ENCODE measurements at regions not wholly inside any gene's neighbourhood (a gene's known extent, or its start where the extent isn't known, plus 50 kb on each side); places are given as distances from the start of the nearest gene placed in this dataset.
"Not testable (repeated sequence)": the region's sequence is repeated elsewhere in the genome, so short reads cannot be mapped to it uniquely, and the experiment has no call there.

- DNase-seq = no peak
Observed at GRCh38 chr12:90253136-90253535, 544.5 kb upstream of the ATP2B1 start.

DNA sequence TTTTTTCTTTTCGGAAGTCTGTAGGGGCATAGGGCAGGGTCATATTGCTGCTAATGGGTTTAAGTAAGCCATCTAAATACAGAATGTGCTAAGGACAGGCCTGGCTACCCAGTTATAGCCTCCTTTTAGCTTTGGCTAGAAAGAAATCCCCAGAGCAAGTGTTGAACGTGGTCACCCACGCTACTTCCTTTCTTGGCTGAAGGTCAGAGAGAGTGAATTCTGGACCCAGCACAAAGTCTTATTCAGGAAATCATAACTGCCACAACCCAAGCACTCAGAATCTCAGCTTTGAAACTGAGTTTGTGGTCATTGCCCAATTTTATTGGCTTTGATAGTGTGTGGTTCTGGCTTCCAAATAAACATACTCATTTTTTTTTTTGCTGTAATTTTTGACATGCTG is 542.1 kb upstream of the ATP2B1 start:
- no peak for DNase-seq

GRCh38 chr12:90250042-90250441 is 541.4 kb upstream of the ATP2B1 start:
- no peak for DNase-seq

DNA sequence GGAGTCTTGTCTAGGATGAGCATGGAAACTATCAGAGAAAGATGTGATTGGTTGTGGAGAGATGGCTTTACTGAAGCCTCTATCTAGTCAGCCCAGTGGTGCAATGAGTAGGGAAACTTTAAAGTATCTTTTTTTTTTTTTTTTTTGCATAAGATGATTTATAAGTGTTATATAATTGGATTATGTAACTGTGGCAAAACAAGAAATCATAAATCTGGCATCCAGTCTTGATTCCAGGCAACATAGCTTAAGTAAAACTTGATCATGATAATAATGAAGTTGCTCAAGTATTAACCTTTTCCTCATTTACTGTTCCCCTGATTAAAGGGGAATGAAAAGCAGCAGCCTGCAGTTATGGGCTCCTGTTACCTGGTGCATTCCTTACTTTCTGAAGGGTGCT is 538.0 kb upstream of the ATP2B1 start:
- DNase-seq = no peak

- DNase-seq = no peak
Observed at GRCh38 chr12:90245391-90245790, 536.8 kb upstream of the ATP2B1 start.

DNA sequence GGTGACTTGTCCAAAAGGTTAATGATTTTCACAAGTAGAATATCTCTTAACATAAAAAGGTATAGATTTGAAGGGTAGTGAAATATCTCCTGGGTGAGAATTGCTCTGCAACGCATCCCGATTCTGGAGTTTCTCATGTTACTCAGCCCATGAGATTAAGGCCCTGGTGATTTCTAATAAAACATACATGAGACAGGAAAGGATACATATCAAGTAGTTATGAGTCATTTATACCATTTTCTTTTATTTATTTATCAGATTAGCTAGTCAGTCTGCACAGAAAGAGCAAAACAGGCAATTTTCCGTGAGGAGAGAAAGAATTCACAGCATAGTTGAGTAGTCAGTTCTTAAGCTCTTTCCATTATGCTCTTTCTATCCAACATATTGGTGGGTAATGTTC is 535.6 kb upstream of the ATP2B1 start:
- no peak for DNase-seq

DNA sequence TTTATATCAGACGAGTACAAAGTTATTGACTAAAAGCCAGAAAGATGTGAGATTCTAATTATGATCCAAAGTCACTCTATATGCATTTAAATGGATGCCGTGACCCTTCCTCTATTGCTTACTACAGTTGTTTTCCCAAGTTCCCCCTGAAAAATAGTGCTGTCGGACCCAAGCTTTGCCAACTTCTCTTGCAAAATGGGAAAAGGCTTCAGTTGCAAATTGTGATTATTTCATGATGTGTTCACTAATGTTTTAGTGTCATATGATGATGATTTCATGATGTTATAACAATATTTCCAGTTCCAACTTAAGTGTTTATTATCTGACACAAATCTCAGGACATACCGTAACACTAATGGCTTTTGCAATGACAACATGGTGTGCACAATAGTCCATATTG is 534.6 kb upstream of the ATP2B1 start:
- no peak for DNase-seq

GRCh38 chr12:90239732-90240260 is 531.2 kb upstream of the ATP2B1 start:
- no peak for DNase-seq

GRCh38 chr12:90238663-90239271 is 530.1 kb upstream of the ATP2B1 start:
- DNase-seq = no peak

- no peak for DNase-seq
Observed at GRCh38 chr12:90237841-90238240, 529.2 kb upstream of the ATP2B1 start.

DNA sequence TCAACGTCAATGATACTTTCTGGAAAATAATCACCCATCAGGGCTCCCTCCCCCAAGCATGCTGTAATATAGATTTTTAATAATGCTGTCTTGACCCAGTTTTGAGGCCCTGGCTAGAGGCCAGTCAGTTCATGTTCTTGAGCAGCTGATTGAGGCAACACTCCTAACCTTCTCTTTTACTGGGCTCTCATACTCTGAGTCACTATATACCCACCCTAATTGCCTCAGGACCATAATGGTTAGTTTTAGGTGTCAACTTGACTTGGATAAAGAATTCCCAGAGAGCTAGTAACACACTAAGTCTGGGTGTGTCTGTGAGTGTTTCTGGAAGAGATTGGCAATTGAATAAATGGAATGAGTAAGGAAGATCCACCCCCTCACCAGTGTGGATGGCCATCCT is 527.0 kb upstream of the ATP2B1 start:
- no peak for DNase-seq

GRCh38 chr12:90234472-90234871 is 525.8 kb upstream of the ATP2B1 start:
- DNase-seq = peak; percentile 40

- peak; percentile 32 for DNase-seq
Observed at GRCh38 chr12:90233168-90234100, 524.8 kb upstream of the ATP2B1 start.

DNA sequence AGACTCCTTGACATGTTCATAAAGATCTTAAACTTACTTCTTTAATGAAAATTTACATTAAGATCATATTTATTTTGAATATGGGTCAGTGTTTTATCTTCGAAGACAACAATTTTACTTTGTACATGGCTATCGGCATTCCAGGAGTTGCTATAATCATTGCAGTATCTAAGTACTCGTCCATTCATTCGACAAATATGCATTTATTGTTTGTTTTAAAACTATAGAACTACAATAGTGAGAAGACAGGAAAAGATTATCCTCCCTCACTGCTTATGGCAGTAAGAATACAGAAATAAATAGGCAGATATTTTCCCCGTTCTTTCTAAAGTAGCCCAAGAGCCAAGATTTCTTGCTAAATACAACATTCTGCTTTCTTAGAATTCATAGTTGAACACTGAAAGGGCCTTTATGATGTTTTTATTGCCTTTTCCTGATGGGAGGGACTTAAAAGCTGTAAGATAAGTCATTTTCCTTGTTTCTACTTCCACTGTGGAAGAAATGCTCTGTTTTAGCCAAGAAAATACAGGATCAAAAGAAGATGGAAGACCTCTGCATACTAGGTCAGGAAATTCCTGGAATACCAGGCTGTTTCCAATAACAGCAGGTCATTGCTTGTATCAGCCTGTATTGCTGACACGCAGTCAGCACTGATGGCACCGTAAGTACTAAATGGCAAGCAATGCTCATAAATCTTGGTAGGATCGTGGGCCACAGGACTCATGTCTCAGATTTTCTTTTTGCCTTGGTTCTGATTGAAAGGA is 521.0 kb upstream of the ATP2B1 start:
- DNase-seq = peak; percentile 55

DNA sequence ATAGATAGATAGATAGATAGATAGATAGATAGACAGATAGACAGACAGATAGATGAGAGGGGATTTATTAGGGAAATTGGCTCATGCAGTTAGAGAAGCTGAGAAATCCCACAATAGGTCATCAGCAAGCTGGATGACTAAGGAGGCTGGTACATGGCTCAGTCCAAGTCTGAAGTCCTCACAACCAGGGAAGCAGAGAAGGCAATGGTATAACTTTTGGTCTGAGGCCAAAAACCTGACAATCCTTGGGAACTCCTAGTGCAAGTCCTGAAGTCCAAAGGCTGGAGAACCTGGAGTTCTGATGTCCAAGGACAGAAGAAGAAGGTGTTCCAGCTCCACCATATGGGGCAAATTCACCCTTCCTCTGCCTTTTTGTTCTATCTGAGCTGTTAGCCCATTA is 517.6 kb upstream of the ATP2B1 start:
- DNase-seq = no peak

- peak; percentile 38 for DNase-seq
Observed at GRCh38 chr12:90216815-90217214, 508.2 kb upstream of the ATP2B1 start.

- no peak for DNase-seq
Observed at GRCh38 chr12:90216020-90216552, 507.4 kb upstream of the ATP2B1 start.

GRCh38 chr12:90211017-90211416 is 502.4 kb upstream of the ATP2B1 start:
- DNase-seq = peak; percentile 74

- no peak for DNase-seq
Observed at GRCh38 chr12:90209029-90209428, 500.4 kb upstream of the ATP2B1 start.

GRCh38 chr12:90208379-90208778 is 499.7 kb upstream of the ATP2B1 start:
- not testable (repeated sequence) for DNase-seq

- no peak for DNase-seq
Observed at GRCh38 chr12:90207799-90208198, 499.2 kb upstream of the ATP2B1 start.

DNA sequence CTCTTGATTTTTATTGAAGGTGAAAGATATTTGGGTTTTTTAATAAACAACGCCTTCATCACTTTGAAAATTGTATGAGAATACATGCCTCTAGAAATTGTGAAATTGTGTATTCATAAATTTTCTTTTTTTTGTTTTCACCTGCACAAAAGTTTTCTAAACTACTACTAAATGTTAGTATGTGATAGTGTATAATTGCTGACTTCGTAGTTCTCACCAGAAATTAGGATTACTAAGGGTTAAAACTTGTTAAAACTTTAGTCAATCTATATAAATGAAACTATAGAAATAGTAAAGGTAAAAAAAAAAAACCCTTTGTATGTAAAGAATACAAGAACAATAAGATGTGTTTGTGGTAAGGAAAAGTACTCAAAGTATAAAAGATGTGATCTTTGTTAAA is 496.5 kb upstream of the ATP2B1 start:
- no peak for DNase-seq

GRCh38 chr12:90203556-90203955 is 494.9 kb upstream of the ATP2B1 start:
- DNase-seq = no peak

Measured in fibroblast of skin of abdomen (primary cell).